RWPE2 (cell line): ENCODE measurements at regions not wholly inside any gene's neighbourhood (a gene's known extent, or its start where the extent isn't known, plus 50 kb on each side); places are given as distances from the start of the nearest gene placed in this dataset.
A peak's percentile ranks its signal among the peaks of the same experiment; 100 is the strongest.

Experiments used
- ATAC-seq: fragments of 200-7000 bp; cut with Tn5 transposase; 3 replicates; pipeline ENCODE4 v1.9.1; 2021; ENCODE audit warnings: low read depth
- DNase-seq: peaks from one replicate; pipeline ENCODE4 v3.0.0-alpha.2; 2020; ENCODE audit warnings: low spot score
- H3K27ac ChIP-seq: fragments of 450-650 bp; 2 replicates; pipeline ENCODE4 v1.5.1; 2017; ENCODE audit warnings: mild to moderate bottlenecking; ENCODE audit not compliant: poor library complexity, severe bottlenecking
- H3K27me3 ChIP-seq: fragments of 250-450 bp; sonication (Bioruptor Pico); 2 replicates; pipeline ENCODE4 v1.5.1; 2021; ENCODE audit warnings: mild to moderate bottlenecking, moderate library complexity; ENCODE audit not compliant: insufficient read depth, poor library complexity, severe bottlenecking
- H3K36me3 ChIP-seq: fragments of 250-450 bp; sonication (Bioruptor Pico); 2 replicates; pipeline ENCODE4 v1.5.1; 2020; ENCODE audit warnings: low read depth, mild to moderate bottlenecking, moderate library complexity
- H3K4me1 ChIP-seq: fragments of 250-450 bp; sonication (Bioruptor Pico); 2 replicates; pipeline ENCODE4 v1.5.1; 2021; ENCODE audit warnings: mild to moderate bottlenecking, moderate library complexity; ENCODE audit not compliant: insufficient read depth, poor library complexity, severe bottlenecking
- H3K4me3 ChIP-seq: fragments of 250-450 bp; sonication (Bioruptor Pico); 2 replicates; pipeline ENCODE4 v1.5.1; 2021; ENCODE audit warnings: mild to moderate bottlenecking, moderate library complexity; ENCODE audit not compliant: severe bottlenecking
- H3K9me3 ChIP-seq: fragments of 250-450 bp; sonication (Bioruptor Pico); 2 replicates; pipeline ENCODE4 v1.5.1; 2021; ENCODE audit warnings: mild to moderate bottlenecking, moderate library complexity; ENCODE audit not compliant: severe bottlenecking
- CTCF ChIP-seq: fragments of 450-650 bp; IDR thresholded peaks from one replicate; pipeline ENCODE4 v1.5.1; 2017; ENCODE audit warnings: mild to moderate bottlenecking, moderate library complexity; ENCODE audit not compliant: poor library complexity, severe bottlenecking

GRCh38 chr2:143960177-143960576 lies 559.7 kb downstream of the ZEB2 start:
- DNase-seq (no peak), ATAC-seq (no peak)
- no peak overlapping the region for H3K27ac ChIP-seq
- no peaks in the 10 kb centered on the region for H3K27me3 ChIP-seq
- H3K36me3 ChIP-seq: no peaks in the 10 kb centered on the region
- peaks cover 6% of the 10 kb centered on the region for H3K4me1 ChIP-seq
- TF ChIP-seq CTCF: no peak
- H3K4me3 ChIP-seq: no peak overlapping the region
- H3K9me3 ChIP-seq: no peaks in the 10 kb centered on the region

- DNase-seq: no peak
- no peaks in the 10 kb centered on the region for H3K9me3 ChIP-seq
- no peak overlapping the region for H3K27ac ChIP-seq
- peaks cover 14% of the 10 kb centered on the region for H3K4me1 ChIP-seq
- TF ChIP-seq CTCF: no peak
- no peaks in the 10 kb centered on the region for H3K27me3 ChIP-seq
- ATAC-seq: no peak
- no peaks in the 10 kb centered on the region for H3K36me3 ChIP-seq
- H3K4me3 ChIP-seq: no peak overlapping the region
These were observed 562.6 kb downstream of the ZEB2 start for GRCh38 chr2:143957321-143957720.

DNA sequence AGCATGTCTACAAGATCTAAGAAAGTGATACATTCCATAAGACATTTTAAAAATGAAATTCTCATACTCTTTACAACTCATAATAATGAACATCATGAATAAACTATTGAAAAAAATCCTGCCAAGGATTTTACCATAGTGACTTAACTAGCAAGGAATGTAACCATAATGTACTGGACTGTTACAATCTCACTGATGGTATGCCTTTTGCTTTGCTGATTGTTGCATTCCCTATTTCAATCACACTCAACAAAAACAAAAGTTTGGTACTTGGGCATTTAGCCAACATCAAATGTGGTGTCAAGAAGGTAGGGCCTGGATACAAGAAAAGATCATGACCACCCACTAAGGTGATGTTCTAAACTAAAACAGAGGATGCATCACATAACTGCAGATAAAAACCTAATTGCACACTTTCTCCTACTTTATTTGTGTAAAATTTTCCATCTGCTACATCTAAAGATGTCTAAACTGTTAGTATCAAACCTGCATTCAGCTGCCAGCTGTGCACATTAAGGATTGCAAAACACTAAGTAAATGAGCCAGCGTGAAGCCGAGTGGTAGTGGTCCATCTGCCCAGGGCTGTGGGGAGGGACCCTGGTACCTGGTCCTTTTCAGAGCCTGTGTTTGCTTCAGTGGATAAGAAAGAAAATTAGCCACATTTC lies 564.4 kb downstream of the ZEB2 start:
- Histone ChIP-seq H3K27ac (peak overlapping the region; percentile 47), H3K36me3 (no peaks in the 10 kb centered on the region), H3K4me1 (peaks cover 14% of the 10 kb centered on the region), H3K27me3 (no peaks in the 10 kb centered on the region), H3K4me3 (no peak overlapping the region), H3K9me3 (no peaks in the 10 kb centered on the region)
- DNase-seq (no peak), ATAC-seq (peak; percentile 82)
- TF ChIP-seq CTCF: no peak

- DNase-seq: no peak
- H3K27me3 ChIP-seq: no peaks in the 10 kb centered on the region
- TF ChIP-seq CTCF: no peak
- H3K9me3 ChIP-seq: no peaks in the 10 kb centered on the region
- no peak for ATAC-seq
- peaks cover 14% of the 10 kb centered on the region for H3K4me1 ChIP-seq
- H3K27ac ChIP-seq: peak overlapping the region; percentile 47
- H3K4me3 ChIP-seq: no peak overlapping the region
- H3K36me3 ChIP-seq: no peaks in the 10 kb centered on the region
These were observed 565.1 kb downstream of the ZEB2 start for GRCh38 chr2:143954844-143955243.

GRCh38 chr2:143954186-143954585 lies 565.7 kb downstream of the ZEB2 start:
- H3K36me3 ChIP-seq: no peaks in the 10 kb centered on the region
- no peak for DNase-seq
- H3K4me1 ChIP-seq: peaks cover 14% of the 10 kb centered on the region
- TF ChIP-seq CTCF: no peak
- no peak for ATAC-seq
- H3K27me3 ChIP-seq: no peaks in the 10 kb centered on the region
- H3K27ac ChIP-seq: no peak overlapping the region
- H3K4me3 ChIP-seq: no peak overlapping the region
- H3K9me3 ChIP-seq: no peaks in the 10 kb centered on the region
